BJ (cell line): ENCODE measurements at regions not wholly inside any gene's neighbourhood (a gene's known extent, or its start where the extent isn't known, plus 50 kb on each side); places are given as distances from the start of the nearest gene placed in this dataset.

ENCODE experiments used
- CTCF ChIA-PET: fragments of 350-600 bp; formaldehyde crosslinking; extraction: SDS; loops from one replicate; lab custom pipeline; 2021; ENCODE audit warnings: antibody characterized with exemption, inconsistent platforms; lab: Yijun Ruan, JAX
- POLR2A ChIA-PET: fragments of 300-600 bp; sonication (Branson Sonifier 250); formaldehyde crosslinking; extraction: SDS; loops from one replicate; lab custom pipeline; 2021; ENCODE audit warnings: antibody characterized with exemption; lab: Charles Lee
- DNase-seq: peaks from one replicate; pipeline ENCODE4 v3.0.0-alpha.2; 2011; ENCODE audit warnings: low read depth
- H3K27me3 ChIP-seq: 2 replicates; pipeline ENCODE4 v1.6.0; 2011; ENCODE audit warnings: low read length; ENCODE audit not compliant: control insufficient read depth, insufficient read depth
- H3K36me3 ChIP-seq: 2 replicates; pipeline ENCODE4 v1.5.1; 2011; ENCODE audit warnings: low read length; ENCODE audit not compliant: control insufficient read depth, insufficient read depth
- H3K4me3 ChIP-seq: 2 replicates; pipeline ENCODE4 v1.5.1; 2011; ENCODE audit warnings: low read depth, mild to moderate bottlenecking, control low read depth, low read length
- TF ChIP-seq, protein P1 (sequence below): IDR thresholded peaks from 2 replicates; pipeline ENCODE4 v1.5.1; 2011; ENCODE audit warnings: low read depth, mild to moderate bottlenecking, control low read depth, inconsistent platforms, low read length, moderate library complexity; ENCODE audit not compliant: insufficient read depth

- TF ChIP-seq, protein P1, sequence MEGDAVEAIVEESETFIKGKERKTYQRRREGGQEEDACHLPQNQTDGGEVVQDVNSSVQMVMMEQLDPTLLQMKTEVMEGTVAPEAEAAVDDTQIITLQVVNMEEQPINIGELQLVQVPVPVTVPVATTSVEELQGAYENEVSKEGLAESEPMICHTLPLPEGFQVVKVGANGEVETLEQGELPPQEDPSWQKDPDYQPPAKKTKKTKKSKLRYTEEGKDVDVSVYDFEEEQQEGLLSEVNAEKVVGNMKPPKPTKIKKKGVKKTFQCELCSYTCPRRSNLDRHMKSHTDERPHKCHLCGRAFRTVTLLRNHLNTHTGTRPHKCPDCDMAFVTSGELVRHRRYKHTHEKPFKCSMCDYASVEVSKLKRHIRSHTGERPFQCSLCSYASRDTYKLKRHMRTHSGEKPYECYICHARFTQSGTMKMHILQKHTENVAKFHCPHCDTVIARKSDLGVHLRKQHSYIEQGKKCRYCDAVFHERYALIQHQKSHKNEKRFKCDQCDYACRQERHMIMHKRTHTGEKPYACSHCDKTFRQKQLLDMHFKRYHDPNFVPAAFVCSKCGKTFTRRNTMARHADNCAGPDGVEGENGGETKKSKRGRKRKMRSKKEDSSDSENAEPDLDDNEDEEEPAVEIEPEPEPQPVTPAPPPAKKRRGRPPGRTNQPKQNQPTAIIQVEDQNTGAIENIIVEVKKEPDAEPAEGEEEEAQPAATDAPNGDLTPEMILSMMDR: no peak
- H3K4me3 ChIP-seq: no peak overlapping the region
- POLR2A ChIA-PET: no interaction called here
These were observed 174.1 kb downstream of the COPRS start for GRCh38 chr17:31684901-31685300.

DNA sequence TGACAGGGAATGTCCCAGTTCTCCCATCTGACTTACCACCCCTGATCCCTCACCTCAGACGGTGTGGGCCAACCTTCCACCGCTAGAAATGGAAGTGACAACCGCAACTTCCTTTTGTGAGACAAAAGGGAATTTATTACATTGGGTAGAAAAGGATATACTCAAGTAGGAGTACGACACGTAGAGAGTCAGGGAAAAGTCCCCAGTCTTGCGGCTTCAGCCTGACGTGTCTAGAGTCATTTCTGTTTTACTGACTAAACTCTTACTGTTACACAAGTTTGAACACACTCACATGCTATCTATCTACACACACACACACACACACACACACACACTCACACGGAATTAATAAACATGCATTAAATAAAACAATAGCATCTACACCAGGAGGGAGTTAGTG, 178.9 kb downstream of the COPRS start:
- Histone ChIP-seq H3K4me3 (no peak overlapping the region), H3K27me3 (no peaks in the 10 kb centered on the region), H3K36me3 (no peaks in the 10 kb centered on the region)
- CTCF ChIA-PET: no interaction called here
- DNase-seq: no peak
- TF ChIP-seq, protein P1: no peak
- POLR2A ChIA-PET: no interaction called here

More at GRCh38 chr17:31684901-31685300, 174.1 kb downstream of the COPRS start:
- no peak for DNase-seq
- H3K27me3 ChIP-seq: no peaks in the 10 kb centered on the region
- CTCF ChIA-PET: no interaction called here
- H3K36me3 ChIP-seq: no peaks in the 10 kb centered on the region

DNA sequence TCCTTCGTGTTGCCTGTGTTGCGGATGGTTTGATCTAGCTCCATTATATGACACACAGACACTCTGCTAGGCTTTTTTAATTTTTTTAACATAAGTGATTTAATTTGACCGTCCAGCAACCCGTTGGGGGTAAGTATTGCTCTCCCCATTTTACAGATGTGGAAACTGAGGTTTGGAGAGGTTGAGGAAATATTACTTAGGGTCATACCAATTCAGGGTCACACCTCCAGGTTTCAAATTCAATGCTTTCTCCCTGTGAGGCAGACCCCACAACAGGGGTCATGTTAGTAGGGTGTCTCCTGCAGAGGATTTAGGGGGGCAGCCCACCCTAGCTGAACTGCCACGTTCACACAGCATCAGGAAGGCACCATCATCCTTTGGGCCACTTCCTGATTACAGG, 179.4 kb downstream of the COPRS start:
- DNase-seq: no peak
- Histone ChIP-seq H3K4me3 (no peak overlapping the region), H3K36me3 (no peaks in the 10 kb centered on the region), H3K27me3 (no peaks in the 10 kb centered on the region)
- ChIA-PET POLR2A (no interaction called here), CTCF (no interaction called here)
- TF ChIP-seq, protein P1: no peak

DNA sequence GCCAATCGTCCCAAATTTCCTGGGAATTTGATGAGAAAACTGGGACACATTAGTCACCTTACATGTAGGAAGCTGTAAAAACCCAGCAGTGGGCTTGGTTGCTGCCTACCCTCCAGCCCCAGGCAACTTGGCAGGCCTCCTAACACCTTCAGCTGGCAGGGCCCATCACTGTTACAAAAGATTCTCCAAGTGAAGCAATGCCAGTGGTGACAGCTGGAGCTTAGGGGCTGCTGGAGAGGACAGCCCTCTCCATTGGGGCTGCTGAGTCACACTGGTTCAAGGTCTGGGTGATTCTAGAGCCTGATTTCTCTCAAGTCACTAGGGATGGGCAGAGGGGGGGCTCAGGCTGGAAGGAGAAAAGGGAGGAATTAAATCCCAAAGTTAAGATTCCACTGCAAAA, 180.6 kb downstream of the COPRS start:
- H3K36me3 ChIP-seq: no peaks in the 10 kb centered on the region
- POLR2A ChIA-PET: no interaction called here
- H3K4me3 ChIP-seq: no peak overlapping the region
- no peak for DNase-seq
- CTCF ChIA-PET: no interaction called here
- no peaks in the 10 kb centered on the region for H3K27me3 ChIP-seq
- TF ChIP-seq, protein P1: no peak

- ChIA-PET CTCF (no interaction called here), POLR2A (no interaction called here)
- DNase-seq: no peak
- H3K27me3 ChIP-seq: no peaks in the 10 kb centered on the region
- H3K36me3 ChIP-seq: no peaks in the 10 kb centered on the region
- no peak overlapping the region for H3K4me3 ChIP-seq
- TF ChIP-seq, protein P1: no peak
These were observed 181.4 kb downstream of the COPRS start for GRCh38 chr17:31677681-31678080.
